ENCODE measurements at regions not wholly inside any gene's neighbourhood (a gene's known extent, or its start where the extent isn't known, plus 50 kb on each side); places are given as distances from the start of the nearest gene placed in this dataset.
"Not testable (repeated sequence)": the region's sequence is repeated elsewhere in the genome, so short reads cannot be mapped to it uniquely, and the experiment has no call there.

DNA sequence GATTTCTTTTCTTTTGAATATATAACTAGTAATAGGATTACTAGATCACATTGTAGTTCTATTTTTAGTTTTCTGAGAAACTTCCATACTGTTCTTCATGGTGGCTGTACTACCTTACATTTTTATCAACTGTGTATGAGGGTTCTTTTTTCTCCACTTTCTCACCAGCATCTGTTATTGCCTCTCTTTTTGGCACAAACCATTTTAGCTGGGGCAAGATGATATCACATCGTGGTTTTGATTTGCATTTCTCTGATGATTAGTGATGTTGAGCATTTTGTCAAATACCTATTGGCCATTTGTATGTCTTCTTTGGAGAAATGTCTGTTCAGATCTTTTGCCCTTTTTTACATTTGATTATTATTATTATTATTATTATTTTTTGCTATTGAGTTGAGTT lies 86.1 kb upstream of the TCF21 start:
- no peak for DNase-seq

DNA sequence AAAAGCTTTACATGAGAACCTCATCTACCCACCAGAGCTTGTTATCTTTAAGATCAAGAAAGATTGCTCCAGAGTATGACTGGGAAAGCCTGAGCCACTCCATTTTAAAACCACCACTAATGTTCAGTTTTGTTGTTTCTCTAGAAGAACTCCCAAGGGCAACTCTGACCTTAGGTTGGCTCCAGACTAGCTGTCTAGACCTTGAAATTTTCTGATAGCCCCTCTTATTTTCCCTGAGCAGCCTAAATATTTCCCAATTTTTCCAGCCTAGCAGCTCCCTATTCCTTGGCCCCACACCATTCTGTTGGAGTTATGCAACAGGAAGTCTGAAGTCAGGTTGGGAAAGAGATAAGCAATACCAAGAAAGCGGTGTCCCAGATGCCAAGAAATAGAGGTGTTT lies 84.6 kb upstream of the TCF21 start:
- DNase-seq = no peak

GRCh38 chr6:133805876-133806275 lies 83.0 kb upstream of the TCF21 start:
- no peak for DNase-seq

- DNase-seq = no peak
Measured at GRCh38 chr6:133806382-133807140, 82.4 kb upstream of the TCF21 start.

DNA sequence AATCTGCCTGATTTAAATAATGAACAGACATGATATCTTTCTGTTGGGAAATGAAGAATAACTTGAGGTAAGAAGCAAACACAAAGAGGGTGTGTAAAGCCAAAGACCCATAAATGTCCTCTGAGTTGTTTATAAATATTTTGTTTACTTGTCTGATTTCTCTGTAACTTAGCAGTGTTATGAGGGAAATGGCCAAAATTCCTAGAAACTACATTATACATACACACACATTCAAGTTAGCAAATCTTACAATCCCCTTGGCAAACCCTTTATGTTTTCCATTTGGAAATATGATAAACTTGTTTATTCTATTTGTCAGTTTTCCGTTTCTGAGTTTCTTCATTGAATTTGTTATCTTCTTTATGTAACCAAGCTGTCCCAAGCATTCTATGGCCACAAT lies 81.4 kb upstream of the TCF21 start:
- DNase-seq = no peak

- no peak for DNase-seq
Measured at GRCh38 chr6:133809406-133809805, 79.5 kb upstream of the TCF21 start.

GRCh38 chr6:133811557-133811956 lies 77.4 kb upstream of the TCF21 start:
- DNase-seq = no peak

GRCh38 chr6:133812446-133812845 lies 76.5 kb upstream of the TCF21 start:
- not testable (repeated sequence) for DNase-seq

GRCh38 chr6:133814238-133814637 lies 74.7 kb upstream of the TCF21 start:
- no peak for DNase-seq

- no peak for DNase-seq
Measured at GRCh38 chr6:133814797-133815196, 74.1 kb upstream of the TCF21 start.

DNA sequence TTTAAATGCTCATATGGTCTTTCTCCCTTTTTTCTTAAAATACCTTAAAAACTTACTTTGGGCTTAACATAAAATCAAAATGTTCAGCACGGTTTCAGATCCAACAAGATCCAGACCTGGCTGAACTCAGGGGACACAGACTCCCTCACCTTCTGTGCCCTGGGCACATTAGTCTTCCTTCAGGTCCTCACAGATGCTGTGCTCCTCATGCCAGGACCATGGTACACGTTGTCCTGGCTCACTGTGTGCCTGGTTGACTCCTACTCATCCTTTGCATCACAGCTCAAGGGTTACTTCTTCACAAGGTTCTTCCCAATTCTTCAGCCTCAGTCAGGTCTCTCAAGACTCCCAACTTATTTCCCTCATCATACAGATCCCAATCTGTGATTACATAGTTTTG lies 73.6 kb upstream of the TCF21 start:
- no peak for DNase-seq

- no peak for DNase-seq
Measured at GRCh38 chr6:133816171-133816570, 72.7 kb upstream of the TCF21 start.

DNA sequence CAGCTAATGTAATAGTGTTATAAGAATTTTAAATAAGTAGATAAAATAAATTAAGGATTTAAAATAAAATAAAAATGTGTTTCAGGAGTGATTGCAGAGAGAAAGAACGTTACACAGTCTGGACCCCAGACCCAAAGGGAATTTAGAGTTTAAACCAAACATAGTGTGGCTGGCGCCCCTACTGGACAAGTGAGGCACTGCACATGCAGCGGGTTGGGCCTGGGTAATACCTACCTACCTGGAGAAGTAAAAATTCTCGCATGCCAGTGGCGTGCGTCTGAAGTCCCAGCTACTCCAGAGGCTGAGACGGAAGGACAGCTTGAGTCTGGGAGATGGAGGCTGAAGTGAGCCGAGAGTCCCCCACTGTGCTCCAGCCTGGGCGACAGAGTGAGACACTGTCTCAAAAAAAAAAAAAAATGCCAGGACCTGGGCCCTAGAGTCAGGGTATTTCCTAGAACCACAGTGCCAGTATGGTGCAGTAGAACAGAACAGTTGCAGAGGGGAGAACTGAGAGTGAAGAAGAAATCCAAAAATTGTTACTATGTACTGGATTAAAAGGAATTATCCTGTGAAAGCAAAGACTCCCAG lies 71.4 kb upstream of the TCF21 start:
- DNase-seq = no peak

DNA sequence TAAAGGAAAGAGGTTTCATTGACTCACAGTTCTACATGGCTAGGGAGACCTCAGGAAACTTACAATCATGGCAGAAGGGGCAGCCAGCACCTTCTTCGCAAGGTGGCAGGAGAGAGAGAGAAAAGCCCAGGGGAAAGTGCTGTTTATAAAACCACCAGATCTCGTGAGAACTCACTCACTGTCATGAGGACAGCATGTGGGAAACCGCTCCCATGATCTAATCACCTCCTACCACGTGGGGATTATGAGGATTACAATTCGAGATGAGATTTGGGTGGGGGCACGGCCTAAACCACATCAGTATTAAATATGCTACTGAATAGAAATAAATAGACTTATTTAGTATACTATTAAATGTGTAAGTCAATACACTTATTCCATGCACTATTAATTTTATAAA lies 70.6 kb upstream of the TCF21 start:
- no peak for DNase-seq

DNA sequence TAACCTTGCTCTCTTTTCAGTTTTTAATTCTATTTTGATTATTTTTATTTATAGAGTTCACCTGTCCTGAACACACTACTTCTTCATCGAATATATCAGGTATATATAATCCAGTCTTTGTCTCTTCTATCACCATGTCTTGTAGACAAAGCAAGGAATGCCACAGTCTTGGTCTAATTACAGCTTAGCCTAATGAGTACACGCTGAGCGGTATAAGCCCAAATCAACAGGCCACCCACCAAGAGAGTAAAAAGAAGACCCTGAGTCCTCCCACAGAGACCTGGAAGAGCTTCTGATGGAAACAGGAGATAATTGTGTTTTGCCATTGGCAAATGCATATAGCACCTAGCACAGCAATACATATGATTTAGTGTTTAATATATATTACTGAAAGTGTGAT lies 68.7 kb upstream of the TCF21 start:
- no peak for DNase-seq

DNA sequence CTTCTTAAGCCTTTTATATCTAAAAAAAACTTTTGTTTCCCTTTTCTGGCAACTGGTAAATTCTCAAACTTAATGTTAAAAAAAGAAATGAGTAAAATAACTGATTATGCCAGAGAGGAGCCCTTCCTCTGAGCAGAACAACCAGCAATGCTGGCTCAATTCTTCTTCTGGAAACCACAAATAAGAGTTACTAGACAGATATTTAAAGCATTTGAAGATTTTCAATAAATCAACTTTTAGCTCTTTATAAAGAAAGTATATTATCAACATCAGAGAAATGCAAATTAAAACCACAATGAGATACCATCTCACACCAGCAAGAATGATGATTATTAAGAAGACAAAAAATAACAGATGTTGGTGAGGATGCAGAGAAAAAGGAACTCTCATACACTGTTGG lies 61.1 kb upstream of the TCF21 start:
- no peak for DNase-seq

- DNase-seq = no peak
Measured at GRCh38 chr6:133833949-133834359, 55.0 kb upstream of the TCF21 start.

DNA sequence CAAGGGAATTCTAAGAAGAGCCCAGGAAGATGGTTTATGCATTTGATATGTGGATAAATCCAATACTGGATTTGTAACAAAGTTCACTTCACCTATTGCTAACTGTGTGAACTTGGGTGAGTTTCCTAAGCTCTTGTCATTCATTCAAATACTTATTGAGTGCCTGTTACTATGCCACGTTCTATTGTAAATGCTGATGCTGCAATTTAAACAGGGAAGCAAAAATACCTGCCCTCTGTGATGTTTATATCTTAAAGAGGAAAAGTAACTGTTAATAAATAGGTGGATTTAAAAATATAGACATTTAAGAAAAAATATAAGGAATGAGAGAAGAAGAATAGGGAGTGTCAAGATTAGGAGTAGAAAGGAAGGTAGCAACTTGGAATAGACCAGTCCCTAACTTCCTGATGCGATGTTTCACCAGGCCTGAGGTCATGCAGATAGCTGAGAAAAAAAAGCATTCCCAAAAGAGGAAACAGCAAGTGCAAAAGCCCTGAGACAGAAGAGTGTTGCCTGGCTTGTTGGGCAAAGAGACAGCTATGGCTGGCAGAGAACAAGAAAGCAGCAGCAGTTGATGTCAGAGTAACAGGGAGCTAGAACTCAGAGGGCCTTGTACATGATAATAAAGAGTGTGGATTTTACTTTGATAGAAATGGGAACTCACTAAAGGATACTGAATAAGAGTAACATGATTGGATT lies 54.3 kb upstream of the TCF21 start:
- DNase-seq = no peak

- no peak for DNase-seq
Measured at GRCh38 chr6:133835901-133836300, 53.0 kb upstream of the TCF21 start.

GRCh38 chr6:133837801-133838349 lies 51.0 kb upstream of the TCF21 start:
- no peak for DNase-seq

Measured in NCI-H1417 treated with DMSO at 0.1 percent for 48 hours (cell line).